Loucy (cell line): ENCODE measurements at regions not wholly inside any gene's neighbourhood (a gene's known extent, or its start where the extent isn't known, plus 50 kb on each side); places are given as distances from the start of the nearest gene placed in this dataset.

Source experiments
- H2AFZ ChIP-seq: fragments of 200-600 bp; sonication (generic); 2 replicates; pipeline ENCODE4 v1.6.0; 2016; ENCODE audit warnings: antibody characterized with exemption, mild to moderate bottlenecking, low read length, moderate library complexity
- H3F3A ChIP-seq: fragments of 200-600 bp; 2 replicates; pipeline ENCODE4 v1.6.0; 2016; ENCODE audit warnings: antibody characterized with exemption, low read depth, mild to moderate bottlenecking
- H3K27me3 ChIP-seq: fragments of 200-600 bp; sonication (generic); 2 replicates; pipeline ENCODE4 v1.6.1; 2014; ENCODE audit warnings: low read length, mild to moderate bottlenecking; ENCODE audit not compliant: insufficient read depth, poor library complexity, severe bottlenecking
- H3K36me3 ChIP-seq: fragments of 200-600 bp; sonication (generic); 2 replicates; pipeline ENCODE4 v1.6.1; 2016; ENCODE audit warnings: low read length; ENCODE audit not compliant: insufficient read depth
- H3K4me1 ChIP-seq: fragments of 200-600 bp; sonication (generic); 2 replicates; pipeline ENCODE4 v1.5.1; 2014; ENCODE audit warnings: low read length, mild to moderate bottlenecking; ENCODE audit not compliant: insufficient read depth, poor library complexity, severe bottlenecking
- H3K4me2 ChIP-seq: fragments of 200-600 bp; sonication (generic); 2 replicates; pipeline ENCODE4 v1.6.0; 2014; ENCODE audit warnings: antibody characterized with exemption, low read length, low read depth, mild to moderate bottlenecking; ENCODE audit not compliant: poor library complexity, severe bottlenecking
- H3K4me3 ChIP-seq: fragments of 200-600 bp; sonication (generic); 2 replicates; pipeline ENCODE4 v1.5.1; 2014; ENCODE audit warnings: low read length, mild to moderate bottlenecking, mixed read lengths; ENCODE audit not compliant: poor library complexity, severe bottlenecking
- H3K79me2 ChIP-seq: fragments of 200-600 bp; sonication (generic); 2 replicates; pipeline ENCODE4 v1.6.1; 2014; ENCODE audit warnings: low read length; ENCODE audit not compliant: insufficient read depth
- H3K9ac ChIP-seq: fragments of 200-600 bp; sonication (generic); 2 replicates; pipeline ENCODE4 v1.6.0; 2014; ENCODE audit warnings: mild to moderate bottlenecking, low read depth, low read length, moderate library complexity; ENCODE audit not compliant: poor library complexity, severe bottlenecking
- H3K9me2 ChIP-seq: fragments of 200-600 bp; sonication (generic); replicated peaks from 2 replicates; pipeline ENCODE4 v1.6.1; 2016; ENCODE audit warnings: low read depth, low read length, mixed read lengths
- H3K9me3 ChIP-seq: fragments of 200-600 bp; sonication (generic); 2 replicates; pipeline ENCODE4 v1.6.1; 2014; ENCODE audit warnings: mild to moderate bottlenecking, antibody characterized with exemption, low read length, low read depth; ENCODE audit not compliant: insufficient read depth
- H4K20me1 ChIP-seq: fragments of 200-600 bp; sonication (generic); 2 replicates; pipeline ENCODE4 v1.6.0; 2014; ENCODE audit warnings: antibody characterized with exemption, low read length, mild to moderate bottlenecking; ENCODE audit not compliant: insufficient read depth, poor library complexity, severe bottlenecking
- CTCF ChIP-seq: fragments of 200-600 bp; sonication (generic); conservative IDR thresholded peaks from 2 replicates; pipeline ENCODE4 v1.5.1; 2014; ENCODE audit warnings: mild to moderate bottlenecking, antibody characterized with exemption, low read length
- EZH2phosphoT487 ChIP-seq: fragments of 200-600 bp; IDR thresholded peaks from 2 replicates; pipeline ENCODE4 v1.6.1; 2018; ENCODE audit warnings: antibody characterized with exemption, mild to moderate bottlenecking, moderate library complexity, borderline replicate concordance

- H4K20me1 ChIP-seq = no peaks in the 10 kb centered on the region
- TF ChIP-seq EZH2phosphoT487 (no peak), CTCF (no peak)
Observed at GRCh38 chr2:216555274-216555673, 56.6 kb downstream of the RPL37A start.

GRCh38 chr2:216556202-216556601, 57.6 kb downstream of the RPL37A start:
- Histone ChIP-seq H3K27me3 (no peaks in the 10 kb centered on the region), H3K36me3 (no peaks in the 10 kb centered on the region), H4K20me1 (no peaks in the 10 kb centered on the region), H3K4me3 (no peak overlapping the region), H3F3A (no peaks in the 10 kb centered on the region), H2AFZ (no peak overlapping the region), H3K9ac (no peak overlapping the region), H3K4me1 (peaks cover 21% of the 10 kb centered on the region), H3K9me3 (no peaks in the 10 kb centered on the region), H3K9me2 (no peaks in the 10 kb centered on the region), H3K79me2 (no peaks in the 10 kb centered on the region), H3K4me2 (no peak overlapping the region)
- no peak for TF ChIP-seq CTCF
- TF ChIP-seq EZH2phosphoT487 = no peak

More at GRCh38 chr2:216555274-216555673, 56.6 kb downstream of the RPL37A start:
- Histone ChIP-seq H3K27me3 (no peaks in the 10 kb centered on the region), H3K9me3 (no peaks in the 10 kb centered on the region), H3K4me2 (peak overlapping the region; percentile 22), H3K9me2 (no peaks in the 10 kb centered on the region), H3F3A (no peaks in the 10 kb centered on the region), H3K4me3 (no peak overlapping the region), H3K79me2 (no peaks in the 10 kb centered on the region), H3K9ac (no peak overlapping the region), H2AFZ (no peak overlapping the region), H3K4me1 (peaks cover 21% of the 10 kb centered on the region), H3K36me3 (no peaks in the 10 kb centered on the region)

GRCh38 chr2:216557413-216557812, 58.8 kb downstream of the RPL37A start:
- Histone ChIP-seq H3K4me3 (no peak overlapping the region), H3K4me1 (peaks cover 21% of the 10 kb centered on the region), H2AFZ (no peak overlapping the region), H4K20me1 (no peaks in the 10 kb centered on the region), H3K36me3 (no peaks in the 10 kb centered on the region), H3K9ac (no peak overlapping the region), H3K27me3 (no peaks in the 10 kb centered on the region), H3K9me3 (no peaks in the 10 kb centered on the region), H3K79me2 (no peaks in the 10 kb centered on the region), H3K9me2 (no peaks in the 10 kb centered on the region), H3F3A (no peaks in the 10 kb centered on the region), H3K4me2 (no peak overlapping the region)
- TF ChIP-seq EZH2phosphoT487 (no peak), CTCF (no peak)
